H9 (cell line): ENCODE measurements at regions not wholly inside any gene's neighbourhood (a gene's known extent, or its start where the extent isn't known, plus 50 kb on each side); places are given as distances from the start of the nearest gene placed in this dataset.

Source experiments
- DNase-seq: peaks from one replicate; pipeline ENCODE4 v3.0.0-alpha.2; 2017
- H2AFZ ChIP-seq: one replicate; pipeline ENCODE4 v1.6.1; 2013; ENCODE audit warnings: mild to moderate bottlenecking, low read length, control low read depth, moderate library complexity
- H2AK5ac ChIP-seq: 2 replicates; pipeline ENCODE4 v1.6.1; 2013; ENCODE audit warnings: low read length, control low read depth, mixed read lengths; ENCODE audit not compliant: insufficient read length
- H2BK120ac ChIP-seq: one replicate; pipeline ENCODE4 v1.6.1; 2013; ENCODE audit warnings: low read depth, mild to moderate bottlenecking, low read length, control low read depth, inconsistent platforms; ENCODE audit not compliant: poor library complexity, severe bottlenecking
- H2BK12ac ChIP-seq: 2 replicates; pipeline ENCODE4 v1.6.1; 2013; ENCODE audit warnings: low read length, control low read depth, mixed read lengths, low read depth; ENCODE audit not compliant: insufficient read length
- H2BK15ac ChIP-seq: 2 replicates; pipeline ENCODE4 v1.6.1; 2013; ENCODE audit warnings: low read depth, low read length, control low read depth
- H2BK20ac ChIP-seq: one replicate; pipeline ENCODE4 v1.6.1; 2013; ENCODE audit warnings: low read depth, mild to moderate bottlenecking, low read length, control low read depth, inconsistent platforms; ENCODE audit not compliant: poor library complexity, severe bottlenecking
- H2BK5ac ChIP-seq: 2 replicates; pipeline ENCODE4 v1.6.1; 2013; ENCODE audit warnings: low read length, control low read depth, mixed read lengths; ENCODE audit not compliant: insufficient read length
- H3K14ac ChIP-seq: 2 replicates; pipeline ENCODE4 v1.6.1; 2013; ENCODE audit warnings: low read length, control low read depth; ENCODE audit not compliant: insufficient read depth
- H3K18ac ChIP-seq: 2 replicates; pipeline ENCODE4 v1.6.1; 2013; ENCODE audit warnings: low read depth, mild to moderate bottlenecking, mixed read lengths, low read length, control low read depth; ENCODE audit not compliant: insufficient read length
- H3K23ac ChIP-seq: 2 replicates; pipeline ENCODE4 v1.6.1; 2013; ENCODE audit warnings: low read length, control low read depth, mixed read lengths, low read depth; ENCODE audit not compliant: insufficient read length
- H3K23me2 ChIP-seq: 2 replicates; pipeline ENCODE4 v1.6.1; 2013; ENCODE audit warnings: low read depth, mild to moderate bottlenecking, mixed read lengths, low read length, control low read depth; ENCODE audit not compliant: insufficient read length, poor library complexity, severe bottlenecking
- H3K27ac ChIP-seq: 2 replicates; pipeline ENCODE4 v1.5.1; 2013; ENCODE audit warnings: low read length, control low read depth, mixed read lengths, low read depth; ENCODE audit not compliant: insufficient read length
- H3K27me3 ChIP-seq: 2 replicates; pipeline ENCODE4 v1.6.1; 2013; ENCODE audit warnings: low read length, control low read depth, inconsistent platforms; ENCODE audit not compliant: insufficient read depth
- H3K4ac ChIP-seq: 2 replicates; pipeline ENCODE4 v1.6.1; 2013; ENCODE audit warnings: low read depth, mild to moderate bottlenecking, control low read depth, inconsistent platforms, low read length, moderate library complexity
- H3K4me1 ChIP-seq: 2 replicates; pipeline ENCODE4 v1.6.1; 2013; ENCODE audit warnings: low read length, control low read depth, inconsistent platforms; ENCODE audit not compliant: insufficient read depth
- H3K4me2 ChIP-seq: 2 replicates; pipeline ENCODE4 v1.6.1; 2013; ENCODE audit warnings: low read length, control low read depth, mixed read lengths; ENCODE audit not compliant: insufficient read length, insufficient read depth
- H3K56ac ChIP-seq: 2 replicates; pipeline ENCODE4 v1.6.1; 2013; ENCODE audit warnings: low read depth, mild to moderate bottlenecking, mixed read lengths, low read length, control low read depth; ENCODE audit not compliant: insufficient read length
- H3K79me1 ChIP-seq: 2 replicates; pipeline ENCODE4 v1.6.1; 2013; ENCODE audit warnings: low read depth, mild to moderate bottlenecking, moderate library complexity, low read length, control low read depth, inconsistent platforms; ENCODE audit not compliant: insufficient read depth, poor library complexity, severe bottlenecking
- H3K79me2 ChIP-seq: 2 replicates; pipeline ENCODE4 v1.6.1; 2013; ENCODE audit warnings: low read length, control low read depth, inconsistent platforms; ENCODE audit not compliant: insufficient read depth
- H3K9ac ChIP-seq: 2 replicates; pipeline ENCODE4 v1.6.1; 2013; ENCODE audit warnings: low read length, control low read depth, mixed read lengths; ENCODE audit not compliant: insufficient read length; ENCODE audit errors: extremely low read depth
- H3K9me3 ChIP-seq: one replicate; pipeline ENCODE4 v1.6.1; 2013; ENCODE audit warnings: low read depth, low read length, inconsistent platforms; ENCODE audit not compliant: control insufficient read depth
- H3T11ph ChIP-seq: one replicate; pipeline ENCODE4 v1.6.1; 2013; ENCODE audit warnings: mild to moderate bottlenecking, low read length, control low read depth, inconsistent platforms
- H4K20me1 ChIP-seq: one replicate; pipeline ENCODE4 v1.6.1; 2013; ENCODE audit not compliant: control insufficient read depth, insufficient read length, insufficient read depth
- H4K5ac ChIP-seq: 2 replicates; pipeline ENCODE4 v1.6.1; 2013; ENCODE audit warnings: low read depth, mild to moderate bottlenecking, mixed read lengths, low read length, control low read depth; ENCODE audit not compliant: insufficient read length
- H4K8ac ChIP-seq: replicated peaks from 2 replicates; pipeline ENCODE4 v1.6.1; 2013; ENCODE audit warnings: low read length, control low read depth, mixed read lengths, low read depth; ENCODE audit not compliant: insufficient read length
- H4K91ac ChIP-seq: 2 replicates; pipeline ENCODE4 v1.6.1; 2013; ENCODE audit warnings: low read depth, mild to moderate bottlenecking, moderate library complexity, mixed read lengths, low read length, control low read depth; ENCODE audit not compliant: insufficient read length
- H3K27ac Mint-ChIP-seq, 3 experiments: 2 replicates in 2 of 3; 3 replicates in 1 of 3; pipeline ENCODE4 v1.8.0; 2020 to 2021; ENCODE audit warnings: mixed read lengths in 3 of 3, mild to moderate bottlenecking in 1 of 3, moderate library complexity in 1 of 3
- H3K27me3 Mint-ChIP-seq: 2 replicates; pipeline ENCODE4 v1.8.0; 2021; ENCODE audit warnings: low read depth, mild to moderate bottlenecking, moderate library complexity, mixed read lengths
- H3K36me3 Mint-ChIP-seq, 3 experiments: 2 replicates in 2 of 3; 3 replicates in 1 of 3; pipeline ENCODE4 v1.8.0; 2020 to 2021; ENCODE audit warnings: low read depth in 3 of 3, mixed read lengths in 3 of 3; ENCODE audit not compliant: insufficient read depth in 1 of 3
- H3K4me1 Mint-ChIP-seq, 2 experiments: 2 replicates each; pipeline ENCODE4 v1.8.0; 2020; ENCODE audit warnings: mixed read lengths in 2 of 2
- H3K4me3 Mint-ChIP-seq, 2 experiments: 2 replicates in 1 of 2; 3 replicates in 1 of 2; pipeline ENCODE4 v1.8.0; 2020 to 2021; ENCODE audit warnings: mild to moderate bottlenecking in 2 of 2, mixed read lengths in 2 of 2, moderate library complexity in 1 of 2
- H3K9me3 Mint-ChIP-seq, 2 experiments: 2 replicates in 1 of 2; 3 replicates in 1 of 2; pipeline ENCODE4 v1.8.0; 2020; ENCODE audit warnings: mild to moderate bottlenecking in 2 of 2, mixed read lengths in 2 of 2, moderate library complexity in 1 of 2
- CTCF ChIP-seq: fragments of 200-600 bp; sonication (generic); conservative IDR thresholded peaks from 3 replicates; pipeline ENCODE4 v1.8.0; 2021; ENCODE audit warnings: antibody characterized with exemption, mild to moderate bottlenecking
- WGBS: extraction: QIAGEN DNeasy Blood & Tissue Kit; methylation state at CpG from one replicate; pipeline ENCODE4 v1.1.7; 2013; ENCODE audit warnings: missing lambda C conversion rate, low lambda C conversion rate, mixed read lengths; ENCODE audit not compliant: insufficient read length; ENCODE audit errors: extremely low coverage; 5-methylcytosine and 5-hydroxymethylcytosine counted together

GRCh38 chr17:53900951-53901350 is 78.2 kb downstream of the KIF2B start:
- no peaks in the 10 kb centered on the region for H3K27me3 Mint-ChIP-seq
- peaks cover 29 to 32% of the 10 kb centered on the region in 2 experiments for H3K9me3 Mint-ChIP-seq
- H2BK15ac ChIP-seq: no peak overlapping the region
- H3K9me3 ChIP-seq: peaks cover 5% of the 10 kb centered on the region
- H4K20me1 ChIP-seq: no peaks in the 10 kb centered on the region
- WGBS: no CpG with 5 or more reads among the region's 1 CpG
- no peak overlapping the region for H3T11ph ChIP-seq
- H4K5ac ChIP-seq: no peak overlapping the region
- H2AFZ ChIP-seq: no peak overlapping the region
- H2BK5ac ChIP-seq: no peak overlapping the region
- DNase-seq: no peak
- H3K4me2 ChIP-seq: no peak overlapping the region
- H3K79me2 ChIP-seq: no peaks in the 10 kb centered on the region
- H2BK20ac ChIP-seq: no peak overlapping the region
- H2BK12ac ChIP-seq: no peak overlapping the region
- H2AK5ac ChIP-seq: no peak overlapping the region
- TF ChIP-seq CTCF: no peak
- no peak overlapping the region for H3K23ac ChIP-seq
- no peak overlapping the region for H3K27ac Mint-ChIP-seq
- no peak overlapping the region for H3K14ac ChIP-seq
- H3K4ac ChIP-seq: no peak overlapping the region
- no peak overlapping the region for H3K27ac ChIP-seq
- H3K9ac ChIP-seq: no peak overlapping the region
- H3K23me2 ChIP-seq: no peaks in the 10 kb centered on the region
- no peaks in the 10 kb centered on the region for H3K4me1 Mint-ChIP-seq
- H3K4me3 Mint-ChIP-seq: no peak overlapping the region
- H3K18ac ChIP-seq: no peak overlapping the region
- no peaks in the 10 kb centered on the region for H3K79me1 ChIP-seq
- no peak overlapping the region for H4K91ac ChIP-seq
- peaks cover 3 to 25% (median 13%) of the 10 kb centered on the region in 3 experiments; a peak in 6 of 7 replicates for H3K36me3 Mint-ChIP-seq
- H4K8ac ChIP-seq: no peak overlapping the region
- H3K4me1 ChIP-seq: no peaks in the 10 kb centered on the region
- H3K56ac ChIP-seq: no peak overlapping the region
- H3K27me3 ChIP-seq: no peaks in the 10 kb centered on the region
- no peak overlapping the region for H2BK120ac ChIP-seq
